Urothelium cell line (cell line): ENCODE measurements at regions not wholly inside any gene's neighbourhood (a gene's known extent, or its start where the extent isn't known, plus 50 kb on each side); places are given as distances from the start of the nearest gene placed in this dataset.
"Not testable (repeated sequence)": the region's sequence is repeated elsewhere in the genome, so short reads cannot be mapped to it uniquely, and the experiment has no call there.

Experiments used
- DNase-seq: peaks from one replicate; pipeline ENCODE4 v3.0.0; 2011; ENCODE audit warnings: low spot score, mixed read lengths
- FAIRE-seq: peaks from 2 replicates; lab custom pipeline; 2011; peaks lifted over from hg19 to GRCh38; lab: Jason Lieb, UNC

DNA sequence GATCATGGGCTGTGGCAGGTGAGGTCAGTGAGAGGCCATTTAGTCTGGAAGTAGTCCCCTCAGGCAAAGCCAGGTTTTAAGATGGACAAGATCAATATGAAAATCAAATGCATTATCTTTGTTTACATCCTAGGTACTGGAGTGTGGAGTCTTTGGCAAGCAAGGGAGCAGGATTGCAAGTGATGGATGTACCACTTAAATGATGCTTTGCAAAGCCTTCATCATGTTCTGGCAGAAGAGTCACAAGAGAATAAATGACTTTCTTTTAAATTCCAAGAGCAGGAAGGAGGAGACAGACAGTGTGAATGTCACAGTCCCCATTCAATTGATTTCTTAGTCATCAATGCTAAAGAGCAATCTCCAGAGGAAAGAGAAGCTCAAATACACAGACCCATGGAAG, 908.3 kb downstream of the FAM181B start:
- FAIRE-seq (no peak), DNase-seq (no peak)

DNA sequence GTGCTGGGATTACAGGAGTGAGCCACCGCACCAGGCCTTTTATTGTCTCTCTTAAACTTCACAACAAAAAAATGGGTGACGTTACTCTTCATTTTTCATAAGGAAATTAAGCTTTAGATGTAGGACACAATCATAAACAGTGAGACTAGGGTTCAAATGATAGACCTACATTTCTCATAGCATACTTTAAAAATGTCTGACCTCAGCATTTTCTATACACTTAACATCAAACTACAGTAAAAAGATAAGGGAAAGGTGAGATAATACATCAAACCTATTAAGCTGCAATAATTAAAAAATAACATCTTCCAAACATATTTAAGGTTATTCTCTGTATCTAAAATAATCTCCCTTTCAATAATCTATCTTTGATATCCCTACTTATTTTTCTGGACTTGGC, 914.2 kb downstream of the FAM181B start:
- no peak for FAIRE-seq

DNA sequence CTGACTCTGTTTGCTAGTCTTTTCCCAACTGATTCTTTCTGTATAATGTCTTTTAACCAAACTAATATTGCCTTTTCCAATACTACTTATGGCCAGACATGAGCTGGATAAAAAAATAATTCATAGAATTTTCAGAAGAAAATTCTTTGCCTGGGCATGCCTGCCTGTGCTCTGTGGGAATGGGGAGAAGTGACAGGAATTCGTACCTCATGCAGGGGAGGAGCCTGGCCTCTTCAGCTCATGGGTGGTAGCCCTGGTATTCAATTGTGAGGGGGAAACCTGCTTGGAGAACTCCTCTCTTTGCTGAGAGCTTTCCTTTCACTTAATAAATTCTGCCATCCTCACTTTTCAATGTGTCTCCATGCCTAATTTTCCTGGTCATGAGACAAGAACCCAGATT, 928.8 kb downstream of the FAM181B start:
- no peak for FAIRE-seq
- no peak for DNase-seq

More for the DNA sequence above, 914.2 kb downstream of the FAM181B start:
- DNase-seq: no peak

DNA sequence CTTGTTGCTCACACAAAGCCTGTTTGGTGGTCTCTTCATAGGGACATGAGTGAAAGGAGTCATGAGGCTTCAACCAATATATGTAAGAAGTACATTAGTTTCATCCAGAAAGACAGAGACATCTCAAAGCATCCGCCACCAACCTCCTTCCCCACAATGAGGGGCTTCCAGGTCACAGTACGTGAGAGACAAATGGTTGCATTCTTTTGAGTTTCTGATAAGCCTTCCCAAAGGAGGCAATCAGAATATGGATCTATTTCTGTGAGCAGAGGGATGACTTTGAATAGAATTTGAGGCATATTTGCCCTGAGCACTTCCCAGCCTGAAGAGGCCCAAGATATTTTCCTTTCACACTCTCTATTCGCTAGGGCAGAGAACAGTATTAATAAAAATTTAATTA, 931.1 kb downstream of the FAM181B start:
- FAIRE-seq (no peak), DNase-seq (no peak)

DNA sequence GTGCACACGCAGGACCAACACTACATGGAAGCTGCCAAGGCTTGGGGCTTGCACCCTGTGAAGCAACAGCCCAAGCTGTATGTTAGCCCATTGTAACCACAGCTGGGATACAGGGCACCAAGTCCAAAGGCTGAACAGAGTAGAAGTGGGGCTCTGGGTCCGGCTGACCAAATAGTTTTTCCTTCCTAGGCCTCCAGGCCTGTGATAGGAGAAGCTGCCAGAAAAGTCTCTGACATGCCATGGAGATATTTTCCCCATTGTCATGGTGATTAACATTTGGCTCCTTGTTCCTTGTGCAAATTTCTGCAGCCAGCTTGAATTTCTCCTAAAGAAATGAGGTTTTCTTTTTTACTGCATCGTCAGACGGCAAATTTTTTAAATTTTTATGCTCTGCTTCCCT, 941.2 kb downstream of the FAM181B start:
- DNase-seq (no peak), FAIRE-seq (no peak)

DNA sequence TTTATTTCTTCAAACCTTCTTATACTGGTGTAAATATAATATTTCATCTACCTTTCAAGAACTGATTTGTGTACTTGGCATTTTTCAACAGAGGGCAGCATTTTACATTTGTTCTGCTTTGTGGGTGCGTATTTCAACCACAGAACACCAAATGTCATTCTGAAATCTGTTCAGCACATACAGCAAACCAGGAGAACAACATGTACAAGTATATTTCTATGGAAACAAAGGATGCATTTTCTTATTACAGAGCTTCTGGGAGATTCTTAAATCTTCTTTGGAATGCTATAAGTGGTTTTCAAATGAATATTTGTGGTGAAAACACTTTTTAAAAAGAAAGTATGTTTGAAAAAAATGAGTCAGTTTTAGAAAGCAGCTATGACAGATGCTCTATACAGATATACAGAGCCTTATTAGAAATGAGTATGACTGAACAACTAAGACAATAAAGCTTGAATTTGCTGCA, 946.0 kb downstream of the FAM181B start:
- FAIRE-seq (no peak), DNase-seq (peak; percentile 33)

DNA sequence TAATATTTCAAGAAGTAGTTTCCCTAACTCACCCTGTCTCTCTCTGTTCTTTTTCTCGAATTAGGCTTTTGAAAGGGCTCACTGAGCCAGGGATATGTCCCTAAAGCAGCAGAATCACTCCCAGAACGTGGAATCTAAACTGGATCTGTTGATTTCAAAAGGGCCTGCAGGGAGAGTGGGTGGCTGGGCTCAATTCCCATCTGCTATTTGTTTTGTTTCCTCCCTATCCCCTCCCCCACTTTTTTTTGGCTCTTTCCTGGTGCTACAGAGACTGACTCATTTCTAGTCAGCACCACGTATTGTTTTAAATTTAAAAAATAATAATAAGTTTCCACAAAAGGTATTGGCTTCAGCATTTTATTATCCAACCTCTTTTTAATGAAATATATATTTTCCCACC, 961.5 kb downstream of the FAM181B start:
- no peak for FAIRE-seq
- DNase-seq: peak; percentile 13

DNA sequence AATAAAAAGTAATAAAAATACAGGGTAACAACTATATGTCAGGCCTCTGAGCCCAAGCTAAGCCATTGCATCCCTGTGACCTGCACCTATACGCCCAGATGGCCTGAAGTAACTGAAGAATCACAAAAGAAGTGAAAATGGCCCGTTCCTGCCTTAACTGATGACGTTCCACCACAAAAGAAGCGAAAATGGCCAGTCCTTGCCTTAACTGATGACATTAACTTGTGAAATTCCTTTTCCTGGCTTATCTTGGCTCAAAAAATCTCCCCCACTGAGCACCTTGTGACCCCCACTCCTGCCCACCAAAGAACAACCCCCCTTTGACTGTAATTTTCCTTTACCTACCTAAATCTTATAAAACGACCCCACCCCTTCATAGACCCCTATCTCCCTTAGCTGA, 963.8 kb downstream of the FAM181B start:
- DNase-seq: not testable (repeated sequence)
- FAIRE-seq: peak; percentile 32

DNA sequence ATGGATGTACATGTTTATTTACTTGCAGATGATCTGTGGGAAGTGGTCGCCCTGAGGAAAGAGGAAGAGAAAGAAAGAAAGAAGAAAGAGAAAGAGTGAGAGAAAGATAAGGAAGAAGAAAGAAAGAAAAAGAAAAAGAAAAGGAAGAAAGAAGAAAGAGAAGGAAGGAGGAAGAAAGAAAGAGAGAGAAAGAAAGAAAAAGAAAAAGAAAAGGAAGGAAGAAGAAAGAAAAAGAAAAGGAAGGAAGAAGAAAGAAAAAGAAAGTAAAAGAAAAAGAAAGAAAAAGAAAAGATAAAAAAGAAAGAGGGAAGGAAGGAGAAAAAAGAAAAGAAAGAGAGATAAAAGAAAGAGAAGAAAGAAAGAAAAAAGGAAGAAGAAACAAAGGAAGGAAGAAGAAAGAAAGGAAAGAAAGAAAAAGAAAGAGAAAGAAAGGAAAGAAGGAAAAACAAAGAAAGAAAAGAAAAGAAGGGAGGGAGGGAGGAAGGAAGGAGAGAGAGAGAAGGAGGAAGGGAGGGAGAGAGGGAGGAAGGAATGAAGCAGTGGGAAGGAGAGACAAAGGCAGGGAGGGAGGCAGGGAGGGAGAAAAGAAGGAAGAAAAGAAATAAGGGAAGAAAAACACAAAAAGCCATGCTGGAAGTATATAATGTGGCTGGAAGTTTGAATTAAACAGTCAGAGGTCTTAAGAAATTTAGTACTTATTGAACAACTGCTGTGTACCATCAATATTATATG, 976.6 kb downstream of the FAM181B start:
- no peak for DNase-seq
- no peak for FAIRE-seq

DNA sequence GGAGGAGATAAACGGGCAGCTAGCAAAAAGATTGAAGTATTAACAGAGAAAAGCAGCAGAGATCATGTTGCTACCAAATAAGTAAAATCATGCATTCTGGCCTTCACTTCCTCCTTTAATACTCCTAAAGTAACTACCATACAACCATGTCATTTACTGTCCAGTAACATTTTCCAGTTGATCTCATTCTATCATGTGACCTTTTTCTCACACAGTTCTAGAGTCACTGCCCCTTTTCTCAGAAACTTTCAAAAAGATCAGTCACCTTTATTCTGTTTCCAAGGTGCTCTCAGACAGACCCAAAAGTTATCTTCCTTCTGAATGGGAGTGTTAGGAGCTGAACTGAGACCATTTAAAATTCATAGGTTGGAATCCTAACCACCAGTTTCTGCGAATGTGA, 984.4 kb downstream of the FAM181B start:
- FAIRE-seq: no peak

DNA sequence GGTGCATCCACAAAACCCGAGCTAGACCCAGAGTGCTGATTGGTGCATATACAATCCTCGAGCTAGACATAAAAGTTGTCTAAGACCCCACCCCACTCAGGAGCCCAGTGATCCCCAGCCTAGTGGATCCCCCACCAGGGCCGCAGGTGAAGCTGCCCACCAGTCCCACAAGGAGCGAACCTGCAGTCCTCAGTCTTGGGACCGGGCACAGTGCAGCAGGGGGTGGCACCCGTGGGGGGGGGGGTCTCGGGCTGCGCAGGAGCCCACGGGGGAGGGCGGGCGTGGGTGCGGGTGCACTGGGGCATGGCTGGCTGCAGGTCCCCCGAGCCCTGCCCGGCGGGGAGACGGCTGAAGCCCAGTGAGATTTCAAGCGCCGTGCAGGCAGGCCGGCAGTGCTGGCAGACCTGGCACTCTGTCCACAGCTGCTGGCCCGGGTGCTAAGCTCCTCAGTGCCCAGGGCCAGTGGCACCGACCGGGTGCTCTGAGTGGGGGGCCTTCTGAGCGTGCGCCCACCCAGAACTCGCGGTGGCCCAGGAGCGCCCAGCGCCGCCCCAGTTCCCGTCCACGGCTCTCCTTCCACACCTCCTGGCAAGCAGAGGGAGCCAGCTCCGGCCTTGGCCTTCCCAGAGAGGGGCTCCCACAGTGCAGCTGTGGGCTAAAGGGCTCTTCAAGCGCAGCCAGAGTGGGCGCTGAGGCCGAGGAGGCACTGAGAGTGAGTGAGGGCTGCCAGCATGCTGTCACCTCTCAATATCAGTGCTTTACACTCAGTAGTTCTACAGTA, 989.1 kb downstream of the FAM181B start:
- FAIRE-seq: no peak

More for the DNA sequence above, 984.4 kb downstream of the FAM181B start:
- DNase-seq: no peak

DNA sequence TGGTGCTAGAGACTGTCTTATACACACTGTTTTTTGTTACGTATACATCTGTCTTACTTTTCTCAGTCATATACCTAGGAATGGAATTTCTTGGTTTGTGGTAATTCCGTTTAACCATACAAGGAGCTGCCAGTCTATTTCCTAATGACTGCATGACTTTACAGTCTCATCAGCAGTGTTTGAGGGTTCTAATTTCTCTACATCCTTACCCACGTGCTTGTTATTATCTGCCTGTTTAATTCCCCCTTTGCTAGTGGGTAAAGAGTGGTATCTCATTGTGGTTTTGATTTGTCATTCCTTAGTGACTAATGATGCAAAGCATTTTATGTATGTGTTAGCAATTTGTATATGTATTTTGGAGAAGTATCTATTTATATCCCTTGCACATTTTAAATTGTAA, 1008.0 kb downstream of the FAM181B start:
- DNase-seq (no peak), FAIRE-seq (no peak)

More for the DNA sequence above, 989.1 kb downstream of the FAM181B start:
- DNase-seq: no peak

DNA sequence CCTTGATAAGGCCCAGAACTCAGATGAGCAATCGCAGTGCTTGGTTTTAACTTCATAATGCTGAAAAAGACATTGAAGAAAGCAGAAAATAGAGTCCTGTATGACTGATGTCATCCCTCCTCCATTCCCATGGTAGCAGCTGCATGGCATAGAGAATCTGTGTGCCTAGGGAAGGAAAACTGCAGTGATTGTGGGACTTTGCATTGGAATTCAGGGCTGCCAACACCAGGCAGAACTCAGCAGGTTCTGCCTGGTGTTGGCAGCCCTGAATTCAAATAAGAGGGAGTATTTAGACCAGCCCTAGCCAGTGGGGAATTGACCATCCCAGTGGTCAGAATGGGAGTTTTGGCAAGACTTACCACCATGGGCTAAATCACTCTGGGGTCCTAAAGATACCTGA, 1016.0 kb downstream of the FAM181B start:
- FAIRE-seq (no peak), DNase-seq (no peak)

DNA sequence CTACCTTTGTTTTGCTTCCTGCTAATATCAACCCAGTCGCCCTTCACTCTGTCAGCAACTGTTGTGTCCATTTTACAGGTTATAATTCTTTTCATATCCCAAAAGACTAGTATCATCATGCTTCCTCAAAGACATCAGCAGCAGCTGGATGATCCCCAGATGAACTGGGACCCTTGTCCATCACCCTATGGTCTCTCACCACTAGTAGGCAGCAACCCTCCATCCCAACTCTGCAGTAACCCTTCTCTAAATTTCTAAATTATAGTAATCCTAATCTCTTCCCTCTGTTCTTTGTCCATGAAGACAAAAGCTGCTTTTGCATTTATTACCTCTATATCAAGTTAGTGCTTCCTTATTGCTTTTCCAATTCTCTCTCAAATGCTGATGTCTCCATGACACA, 1025.8 kb downstream of the FAM181B start:
- no peak for DNase-seq
- FAIRE-seq: no peak

DNA sequence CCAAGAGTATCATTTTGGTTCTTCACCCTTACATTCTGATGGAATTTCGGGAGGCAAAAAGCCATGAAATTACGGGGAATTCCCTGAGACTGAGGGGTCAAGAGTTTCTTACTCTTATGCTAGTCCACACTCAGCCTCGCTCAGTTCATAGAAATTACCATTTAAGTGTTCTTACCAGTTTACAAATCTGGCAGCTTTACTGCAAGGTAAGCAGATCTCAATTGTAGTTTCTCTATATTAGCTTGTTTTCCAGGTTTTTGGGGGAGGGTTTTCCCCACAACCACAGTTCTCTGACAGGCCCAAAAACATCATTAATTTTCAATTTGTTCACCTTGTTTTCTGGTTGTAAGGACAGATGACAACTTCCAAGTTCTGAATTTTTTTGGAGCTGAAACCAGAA, 1028.4 kb downstream of the FAM181B start:
- no peak for DNase-seq
- FAIRE-seq: no peak

DNA sequence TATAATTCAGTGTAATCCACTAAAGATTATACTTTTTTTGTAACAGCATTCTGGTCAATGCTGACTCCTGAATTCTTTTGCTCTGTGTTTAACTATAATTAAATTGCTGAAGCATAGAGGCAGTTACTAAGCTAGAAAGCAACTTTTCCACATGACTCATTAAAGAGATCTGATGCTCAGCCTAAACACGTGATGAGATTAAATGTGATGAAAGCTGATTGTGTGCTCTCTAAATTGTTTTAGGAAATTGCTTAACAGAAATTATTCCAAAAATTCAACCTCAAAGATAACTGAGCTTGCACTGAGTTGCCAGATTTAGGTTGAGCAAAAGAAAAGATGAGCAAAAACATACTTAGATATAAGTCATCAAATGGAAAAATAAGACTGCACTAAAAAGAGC, 1033.6 kb downstream of the FAM181B start:
- no peak for DNase-seq
- no peak for FAIRE-seq

DNA sequence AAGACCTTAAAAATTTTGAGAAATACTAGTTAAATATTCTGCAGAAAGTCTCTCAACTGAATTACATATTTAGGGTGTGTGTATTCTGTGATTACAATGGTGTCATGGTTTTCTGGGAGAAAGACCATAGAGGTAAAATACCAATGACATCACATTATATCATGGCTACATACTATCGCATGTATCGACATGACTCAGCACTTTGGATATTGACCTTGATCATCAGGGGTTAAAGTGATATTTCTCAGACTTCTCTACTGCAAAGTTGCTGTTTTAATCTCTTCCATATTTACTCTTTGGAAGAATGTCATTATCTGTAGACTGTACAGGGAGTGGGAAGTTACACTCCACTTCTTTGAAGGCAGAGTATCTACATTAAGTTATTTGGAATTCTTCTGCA, 1046.6 kb downstream of the FAM181B start:
- no peak for DNase-seq
- peak; percentile 13 for FAIRE-seq

DNA sequence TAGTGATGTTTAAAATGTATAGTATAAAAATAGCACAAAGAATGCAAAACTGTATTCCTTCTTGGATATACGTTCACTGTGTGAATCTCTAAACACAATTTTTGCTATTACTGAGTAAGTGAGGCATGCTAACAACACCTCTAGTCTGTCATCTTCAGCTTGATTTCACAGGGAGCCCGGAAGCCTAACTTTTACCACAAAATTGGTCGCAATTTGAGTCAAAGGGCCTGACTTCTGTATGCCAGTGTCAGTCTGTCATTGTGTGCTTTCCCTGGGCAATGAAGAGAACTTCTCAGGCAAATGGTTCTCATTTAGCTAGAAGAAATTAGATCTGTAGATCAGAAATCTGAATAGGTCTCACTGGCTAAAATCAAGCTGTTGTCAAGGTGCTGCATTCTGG, 1059.5 kb downstream of the FAM181B start:
- no peak for DNase-seq
- no peak for FAIRE-seq

DNA sequence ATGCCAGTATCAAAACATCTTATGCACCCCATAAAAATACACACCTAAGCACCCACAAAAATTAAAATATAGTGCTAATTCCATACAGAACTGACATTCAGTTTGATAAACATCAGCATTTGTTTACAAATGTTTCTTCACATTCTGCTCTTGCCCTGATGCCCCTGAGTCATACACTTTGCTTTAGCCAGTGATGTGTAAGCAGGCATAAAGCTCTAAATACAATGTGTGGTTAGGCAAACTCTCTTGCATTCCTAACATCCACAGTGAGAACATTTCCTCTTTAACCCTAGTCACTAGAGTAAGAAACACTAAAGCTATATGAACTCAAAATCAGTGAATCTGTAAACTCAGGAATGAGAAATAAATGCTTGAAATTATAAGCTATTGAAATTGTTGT, 1060.7 kb downstream of the FAM181B start:
- no peak for FAIRE-seq
- DNase-seq: peak; percentile 9

DNA sequence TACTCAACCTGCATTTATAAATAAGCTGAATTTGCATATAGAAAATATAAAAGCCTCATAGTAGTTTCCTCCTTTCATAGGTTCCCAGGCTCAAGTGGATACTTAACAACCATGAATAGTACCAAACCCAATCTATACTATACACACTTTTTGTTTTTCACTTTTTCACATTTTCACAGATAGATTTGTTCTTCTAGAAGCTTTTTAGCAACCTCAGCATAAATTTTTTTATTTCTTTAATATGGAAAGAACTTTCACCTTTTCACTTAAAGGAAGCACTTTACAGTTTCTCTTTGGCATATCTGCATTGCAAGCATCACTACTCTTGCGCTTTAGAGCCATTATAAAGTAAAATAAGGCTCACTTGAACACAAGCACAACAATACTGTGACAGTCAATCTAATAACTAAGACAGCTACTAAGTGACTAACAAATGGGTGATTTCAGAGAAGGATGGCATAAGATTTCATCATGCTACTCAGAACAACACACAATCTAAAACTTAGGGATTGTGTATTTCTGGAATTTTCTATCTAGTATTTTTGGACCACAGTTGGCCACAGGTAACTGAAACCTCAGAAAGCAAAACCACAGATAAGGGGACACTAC, 1063.6 kb downstream of the FAM181B start:
- FAIRE-seq: no peak
- no peak for DNase-seq

DNA sequence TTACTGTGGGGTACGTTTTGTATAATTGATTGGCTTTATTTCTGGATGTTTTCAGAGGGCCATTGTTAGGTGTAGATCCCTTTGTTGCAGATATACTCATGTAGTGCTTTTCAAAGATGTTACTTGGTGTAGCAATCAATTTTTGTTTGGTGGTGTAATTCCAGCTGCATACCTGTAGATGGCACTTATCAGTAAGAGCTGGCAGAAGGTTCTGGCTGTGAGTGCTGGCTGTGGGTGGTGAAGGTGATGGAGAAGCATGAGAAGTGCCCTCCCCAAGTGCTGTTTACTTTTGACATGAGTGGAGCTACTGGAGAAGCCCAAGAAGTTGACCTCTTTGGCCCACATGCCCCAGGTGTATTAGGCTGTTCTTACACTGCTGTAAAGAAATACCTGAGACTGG, 1074.9 kb downstream of the FAM181B start:
- DNase-seq: peak; percentile 20
- FAIRE-seq: no peak

DNA sequence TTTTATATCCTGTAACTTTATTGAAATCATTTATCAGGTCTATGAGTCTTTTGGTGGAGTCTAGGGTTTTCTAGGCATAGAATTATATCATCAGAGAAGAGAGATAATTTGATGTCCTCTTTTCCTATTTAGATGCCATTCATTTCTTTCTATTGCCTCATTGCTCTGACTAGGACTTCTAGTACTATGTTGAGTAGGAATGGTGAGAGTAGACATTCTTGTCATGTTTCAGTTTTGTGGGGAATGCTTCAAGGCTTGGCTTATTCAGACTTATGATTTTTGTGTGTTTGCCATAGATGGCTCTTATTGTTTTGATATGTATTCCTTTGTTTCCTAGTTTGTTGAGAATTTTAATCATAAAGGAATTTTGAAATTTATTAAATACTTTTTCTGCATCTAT, 1078.3 kb downstream of the FAM181B start:
- FAIRE-seq (no peak), DNase-seq (no peak)
